GM12872 (cell line): ENCODE measurements at regions not wholly inside any gene's neighbourhood (a gene's known extent, or its start where the extent isn't known, plus 50 kb on each side); places are given as distances from the start of the nearest gene placed in this dataset.

Experiments used
- TF ChIP-seq, protein P1 (sequence below): IDR thresholded peaks from 3 replicates; pipeline ENCODE4 v1.5.1; 2011; ENCODE audit warnings: low read depth, mild to moderate bottlenecking, low read length, moderate library complexity; ENCODE audit not compliant: insufficient read depth

DNA sequence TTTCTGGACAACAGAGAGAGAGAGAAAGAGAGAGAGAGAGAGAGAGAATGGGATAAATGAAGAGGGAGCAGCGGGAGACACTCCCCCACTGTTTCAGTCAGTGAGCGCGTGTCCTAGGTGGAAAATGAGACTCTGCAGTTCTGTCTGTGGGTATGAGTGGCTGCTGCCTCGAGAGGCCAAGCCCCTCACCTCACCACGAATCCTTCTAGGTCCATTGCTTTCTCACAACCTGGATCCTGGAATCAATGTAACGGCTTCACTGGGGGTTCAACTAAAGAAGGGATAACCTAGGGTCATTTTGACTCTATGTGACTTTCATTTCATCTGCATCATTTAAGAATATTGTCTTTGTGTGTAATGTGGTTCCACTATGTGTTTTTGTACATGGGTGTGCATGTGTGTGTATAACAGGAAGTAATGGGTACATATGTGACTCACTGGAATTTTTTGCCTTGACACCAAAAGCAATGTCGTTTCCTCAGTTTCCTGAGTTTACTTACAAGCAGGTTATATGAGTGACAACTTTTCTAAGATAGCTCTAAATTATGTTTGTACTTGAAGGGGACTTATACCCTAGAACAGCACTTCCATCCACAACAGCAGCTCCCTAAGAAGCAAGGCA is 221.4 kb upstream of the TRIB2 start:
- TF ChIP-seq, protein P1, sequence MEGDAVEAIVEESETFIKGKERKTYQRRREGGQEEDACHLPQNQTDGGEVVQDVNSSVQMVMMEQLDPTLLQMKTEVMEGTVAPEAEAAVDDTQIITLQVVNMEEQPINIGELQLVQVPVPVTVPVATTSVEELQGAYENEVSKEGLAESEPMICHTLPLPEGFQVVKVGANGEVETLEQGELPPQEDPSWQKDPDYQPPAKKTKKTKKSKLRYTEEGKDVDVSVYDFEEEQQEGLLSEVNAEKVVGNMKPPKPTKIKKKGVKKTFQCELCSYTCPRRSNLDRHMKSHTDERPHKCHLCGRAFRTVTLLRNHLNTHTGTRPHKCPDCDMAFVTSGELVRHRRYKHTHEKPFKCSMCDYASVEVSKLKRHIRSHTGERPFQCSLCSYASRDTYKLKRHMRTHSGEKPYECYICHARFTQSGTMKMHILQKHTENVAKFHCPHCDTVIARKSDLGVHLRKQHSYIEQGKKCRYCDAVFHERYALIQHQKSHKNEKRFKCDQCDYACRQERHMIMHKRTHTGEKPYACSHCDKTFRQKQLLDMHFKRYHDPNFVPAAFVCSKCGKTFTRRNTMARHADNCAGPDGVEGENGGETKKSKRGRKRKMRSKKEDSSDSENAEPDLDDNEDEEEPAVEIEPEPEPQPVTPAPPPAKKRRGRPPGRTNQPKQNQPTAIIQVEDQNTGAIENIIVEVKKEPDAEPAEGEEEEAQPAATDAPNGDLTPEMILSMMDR = no peak

DNA sequence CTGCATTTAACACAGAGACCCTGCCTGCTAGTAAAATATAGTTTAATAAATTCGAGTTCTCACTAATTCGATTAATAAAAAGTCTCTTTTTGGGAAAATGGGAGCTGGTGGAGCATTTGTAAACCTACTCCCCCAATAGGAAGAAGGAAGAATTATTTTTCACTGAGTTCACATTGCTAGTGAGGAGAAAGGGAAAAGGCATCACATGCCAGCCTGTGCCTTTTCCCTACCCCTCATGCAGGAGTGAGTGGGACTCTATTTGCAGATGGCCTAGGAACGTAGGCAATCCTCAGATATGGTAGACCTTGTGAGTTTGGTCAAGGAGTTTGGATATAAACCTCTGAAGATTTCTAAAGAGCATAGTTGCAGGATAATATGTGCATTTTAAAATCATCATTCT is 218.4 kb upstream of the TRIB2 start:
- TF ChIP-seq, protein P1 = no peak

DNA sequence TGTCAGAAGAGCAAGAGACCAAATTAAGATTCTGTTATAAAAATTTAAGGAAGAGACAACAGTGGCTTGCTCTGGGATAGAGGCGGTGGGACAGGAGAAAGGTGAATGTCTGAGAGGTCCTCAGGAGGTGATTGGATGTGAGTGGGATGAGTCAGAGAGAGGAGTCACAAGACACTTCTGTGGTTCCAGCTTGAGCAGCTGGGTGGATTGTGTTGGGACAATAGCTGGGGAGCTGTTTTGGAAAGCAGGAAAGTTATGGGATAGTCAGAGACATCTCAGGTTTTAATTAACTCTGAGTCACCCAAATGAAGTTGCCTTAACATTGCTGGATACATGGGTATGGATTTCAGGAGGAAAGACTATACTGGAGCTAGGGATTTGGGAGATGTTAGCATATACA is 218.0 kb upstream of the TRIB2 start:
- TF ChIP-seq, protein P1 = no peak

DNA sequence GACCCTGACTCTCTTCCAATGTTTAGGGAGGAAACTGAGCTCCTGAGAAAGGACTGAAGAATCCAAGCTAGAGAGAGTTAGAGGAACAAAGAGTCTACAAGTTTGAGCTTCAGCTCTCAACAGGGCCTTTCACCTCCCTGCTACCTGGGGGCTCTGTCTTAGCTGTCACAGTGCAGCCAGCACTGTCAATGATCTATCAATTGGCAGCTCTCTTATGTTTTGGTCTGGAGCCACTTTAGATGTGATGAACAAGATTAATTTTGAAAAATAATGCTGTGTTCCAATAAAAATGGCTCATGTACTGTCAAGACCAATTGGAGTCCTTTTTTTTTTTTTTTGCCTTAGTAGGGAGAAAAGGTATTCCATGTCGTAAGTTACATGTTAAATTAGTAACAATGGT is 215.8 kb upstream of the TRIB2 start:
- TF ChIP-seq, protein P1 = no peak

DNA sequence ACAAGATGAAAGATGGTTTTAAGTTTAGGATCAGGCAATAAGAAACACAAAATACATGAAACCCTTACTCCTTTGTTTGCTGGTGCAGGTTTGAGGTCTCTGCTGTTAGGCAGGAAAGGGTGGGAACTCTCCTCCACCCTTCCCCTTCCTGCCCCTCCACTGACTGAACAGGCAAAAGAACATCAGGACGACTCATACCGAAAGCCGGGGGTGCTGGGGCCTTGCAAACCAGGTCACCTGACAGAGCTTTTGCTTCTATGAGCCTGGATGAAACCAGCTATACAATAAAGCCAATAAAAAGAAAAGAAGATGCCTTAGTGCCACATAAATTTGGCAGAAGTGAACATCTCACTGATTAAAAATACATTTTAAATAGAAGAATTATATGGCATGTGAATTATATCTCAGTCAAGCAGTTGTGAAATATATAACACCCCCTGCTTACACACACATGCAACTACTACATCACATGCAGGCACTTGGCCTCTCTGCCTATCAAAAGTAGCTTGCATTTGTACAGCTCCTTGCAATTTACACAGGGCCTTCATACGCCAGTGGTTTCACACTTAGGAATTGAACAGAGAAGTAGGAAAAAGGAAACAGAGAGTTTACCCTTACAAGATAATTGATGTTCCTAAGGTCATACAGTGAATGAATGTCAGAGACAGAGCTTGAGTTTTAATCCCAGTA is 215.1 kb upstream of the TRIB2 start:
- TF ChIP-seq, protein P1 = no peak

DNA sequence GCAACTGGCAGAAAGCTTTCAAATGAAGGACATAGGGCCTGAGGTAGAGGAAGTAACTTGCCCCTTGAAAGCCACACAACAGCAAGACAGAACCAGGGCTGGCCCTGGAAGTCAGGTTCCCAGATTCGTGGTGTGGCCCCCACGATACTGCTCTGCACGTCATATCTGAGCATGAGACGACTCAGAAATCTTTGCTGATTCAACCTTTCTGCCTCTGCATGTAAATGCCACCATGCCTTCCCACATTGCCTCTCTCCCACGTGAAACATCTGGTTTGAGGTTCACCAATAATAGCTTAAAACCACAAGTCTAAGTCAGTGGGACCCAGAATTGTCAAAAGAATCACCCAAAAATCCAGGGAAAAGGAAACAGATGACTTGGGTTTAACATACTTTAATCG is 214.0 kb upstream of the TRIB2 start:
- TF ChIP-seq, protein P1 = no peak

DNA sequence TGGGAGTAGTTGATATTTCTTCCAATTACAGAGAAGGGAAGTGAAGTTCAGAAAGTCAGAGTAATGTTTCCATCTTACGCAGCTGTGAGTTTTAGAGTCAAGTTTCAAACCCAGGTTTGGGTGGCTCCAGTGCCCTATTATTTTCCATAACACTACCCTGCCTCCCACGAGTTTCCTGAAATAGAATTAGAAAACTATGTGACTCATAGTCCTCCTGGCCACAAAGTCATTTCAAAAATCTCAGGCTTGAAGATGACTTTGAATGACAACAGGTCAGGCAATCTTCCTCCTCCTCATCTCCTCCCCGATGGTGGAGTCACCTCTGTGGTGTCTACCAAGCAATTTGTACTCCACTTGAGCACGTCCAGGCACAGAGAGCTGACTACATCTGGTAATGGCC is 212.3 kb upstream of the TRIB2 start:
- TF ChIP-seq, protein P1 = no peak
